GM12873 (cell line): ENCODE measurements at regions not wholly inside any gene's neighbourhood (a gene's known extent, or its start where the extent isn't known, plus 50 kb on each side); places are given as distances from the start of the nearest gene placed in this dataset.

ENCODE experiments used
- CTCF ChIP-seq: IDR thresholded peaks from 2 replicates; pipeline ENCODE4 v1.5.1; 2012; ENCODE audit warnings: low read depth, mild to moderate bottlenecking, moderate library complexity, low read length, control low read depth; ENCODE audit not compliant: insufficient read depth; ENCODE audit errors: missing control alignments

GRCh38 chr4:157912212-157912611 lies 260.6 kb downstream of the GASK1B start:
- no peak for TF ChIP-seq CTCF

- TF ChIP-seq CTCF = no peak
Measured at GRCh38 chr4:157911662-157912061, 261.2 kb downstream of the GASK1B start.

GRCh38 chr4:157908691-157909090 lies 264.1 kb downstream of the GASK1B start:
- TF ChIP-seq CTCF = no peak

- no peak for TF ChIP-seq CTCF
Measured at GRCh38 chr4:157908031-157908430, 264.8 kb downstream of the GASK1B start.

GRCh38 chr4:157907226-157907946 lies 265.4 kb downstream of the GASK1B start:
- TF ChIP-seq CTCF = no peak

- TF ChIP-seq CTCF = no peak
Measured at GRCh38 chr4:157898836-157899605, 273.8 kb downstream of the GASK1B start.

- TF ChIP-seq CTCF = no peak
Measured at GRCh38 chr4:157897855-157898370, 274.9 kb downstream of the GASK1B start.
